NCI-H1694 treated with DMSO at 0.1 percent for 48 hours (cell line): ENCODE measurements at regions not wholly inside any gene's neighbourhood (a gene's known extent, or its start where the extent isn't known, plus 50 kb on each side); places are given as distances from the start of the nearest gene placed in this dataset.
"Not testable (repeated sequence)": the region's sequence is repeated elsewhere in the genome, so short reads cannot be mapped to it uniquely, and the experiment has no call there.

Experiments used
- DNase-seq: peaks from one replicate; lab custom pipeline; 2025; lab: John Stamatoyannopoulos, UW

DNA sequence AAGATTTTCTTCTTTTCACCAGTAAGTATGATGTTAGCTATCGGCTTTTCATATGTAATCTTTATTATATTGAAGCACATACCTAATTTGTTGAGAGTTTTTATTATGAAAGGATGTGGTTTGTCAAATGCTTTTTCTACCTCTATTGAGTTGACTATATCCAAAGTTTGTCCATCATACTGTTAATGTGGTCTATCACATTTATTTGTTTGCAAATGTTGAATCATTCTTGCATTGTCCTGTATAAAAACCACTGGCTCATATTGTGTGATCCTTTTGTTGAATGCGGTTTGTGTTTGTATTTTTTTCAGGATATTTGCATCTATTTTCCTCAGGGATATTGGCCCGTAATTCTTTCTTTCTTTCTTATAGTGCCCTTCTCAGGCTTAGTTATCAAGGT is 675.5 kb downstream of the NUP35 start:
- DNase-seq: no peak

DNA sequence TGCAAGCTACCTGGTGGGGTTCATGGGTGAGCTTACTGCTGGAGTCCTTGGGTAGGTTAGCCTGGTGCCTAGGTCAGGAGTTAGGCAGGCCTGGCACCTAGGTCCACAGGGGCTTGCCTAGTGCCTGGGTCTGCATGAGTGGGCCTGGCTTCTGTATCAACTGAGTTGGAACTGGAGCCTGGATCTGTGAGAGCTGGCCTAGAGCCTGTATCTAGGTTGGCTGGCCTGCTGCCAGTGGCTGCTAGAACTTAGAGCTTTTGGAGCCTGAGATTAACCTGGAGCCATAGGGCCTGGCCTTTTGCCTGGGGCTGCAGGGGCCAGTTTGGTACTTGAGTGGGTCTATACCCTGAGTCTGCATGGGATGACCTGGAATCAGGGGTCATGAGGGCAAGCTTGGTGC is 679.4 kb downstream of the NUP35 start:
- no peak for DNase-seq

DNA sequence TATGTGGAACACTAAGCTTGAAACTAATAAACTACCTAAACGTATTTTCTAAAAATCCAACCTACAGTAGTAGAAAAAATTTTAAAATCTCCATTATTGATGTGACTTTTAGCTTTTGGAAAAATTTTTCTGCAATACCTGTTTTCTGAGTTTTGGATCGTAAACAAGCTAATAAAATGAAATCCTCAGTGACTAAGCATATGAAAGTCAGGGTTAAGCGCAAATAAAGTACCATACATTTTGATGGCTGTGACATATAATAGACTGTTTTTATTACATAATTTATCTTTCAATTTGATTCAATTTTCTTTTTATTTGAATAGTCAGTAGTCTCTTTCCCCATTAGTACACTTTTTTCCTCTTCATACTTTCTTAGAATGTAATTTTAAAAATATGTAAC is 683.6 kb downstream of the NUP35 start:
- DNase-seq: no peak

DNA sequence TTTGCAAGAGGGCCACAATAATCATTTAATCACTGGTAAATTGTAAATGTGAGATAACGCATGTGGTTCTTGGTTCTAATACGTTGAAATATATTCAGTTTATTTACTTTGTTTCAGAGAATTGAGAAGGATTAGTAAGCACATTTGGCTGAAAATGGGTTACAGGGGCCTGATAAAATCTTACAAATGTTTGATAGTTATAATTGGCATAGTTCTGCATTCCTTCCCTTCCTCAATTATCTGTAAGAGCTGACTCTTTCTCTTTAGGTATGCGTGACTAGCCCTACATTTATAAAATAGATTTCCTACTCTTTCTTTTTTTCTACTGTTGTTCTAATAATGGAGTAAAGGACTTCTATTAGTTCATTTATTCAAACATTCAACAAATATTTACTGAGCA is 685.2 kb downstream of the NUP35 start:
- no peak for DNase-seq

DNA sequence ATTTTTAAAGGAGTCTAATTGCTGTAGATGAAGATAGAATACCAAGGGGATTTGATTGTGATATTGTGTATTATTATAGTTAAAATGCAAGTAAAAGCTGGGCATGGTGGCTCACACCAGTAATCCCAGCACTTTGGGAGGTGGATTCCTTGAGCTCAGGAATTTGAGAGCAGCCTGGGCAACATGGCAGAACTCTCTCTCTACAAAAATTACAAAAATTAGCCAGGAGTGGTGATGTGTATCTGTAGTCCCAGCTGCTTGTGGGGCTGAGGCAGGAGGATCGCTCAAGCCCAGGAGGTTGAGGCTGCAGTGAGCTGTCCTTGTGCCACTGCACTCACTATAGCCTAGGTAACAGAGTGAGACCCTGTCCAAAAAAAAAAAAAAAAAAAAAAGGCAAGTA is 687.0 kb downstream of the NUP35 start:
- no peak for DNase-seq

DNA sequence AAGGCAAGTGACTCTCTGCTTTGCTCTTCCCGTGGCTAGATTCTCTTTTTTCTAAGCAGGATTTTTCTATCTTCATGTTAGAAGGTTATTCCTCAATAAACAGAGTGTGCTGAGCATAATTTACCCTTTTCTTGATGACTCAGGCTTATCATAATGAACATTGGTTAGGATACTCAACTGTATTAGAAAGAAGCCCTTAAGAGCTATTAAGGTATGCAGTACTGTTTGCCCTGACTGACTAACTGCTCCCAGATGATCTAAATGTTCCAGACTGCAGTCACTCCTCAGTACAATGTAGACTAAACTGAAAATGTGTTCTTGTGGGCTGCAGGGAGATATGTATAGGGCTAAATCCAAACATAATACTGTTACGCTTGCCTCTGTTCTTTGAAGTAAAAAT is 687.8 kb downstream of the NUP35 start:
- no peak for DNase-seq

DNA sequence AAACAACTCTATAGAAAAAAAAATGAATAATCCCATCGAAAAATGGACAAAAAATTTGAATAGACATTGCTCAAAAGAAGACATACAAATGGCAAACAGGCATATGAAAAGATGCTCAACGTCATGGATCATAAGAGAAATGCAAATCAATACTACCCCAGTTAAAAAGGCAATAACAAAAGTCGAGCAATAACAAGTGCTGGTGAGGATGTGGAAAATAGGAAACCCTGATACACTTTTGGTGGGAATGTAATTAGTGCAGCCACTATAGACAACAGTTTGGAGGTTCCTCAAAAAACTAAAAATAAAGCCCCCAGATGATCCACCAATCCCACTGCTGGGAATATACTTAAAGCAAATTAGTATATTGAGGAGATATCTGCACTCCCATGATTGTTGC is 701.5 kb downstream of the NUP35 start:
- no peak for DNase-seq

DNA sequence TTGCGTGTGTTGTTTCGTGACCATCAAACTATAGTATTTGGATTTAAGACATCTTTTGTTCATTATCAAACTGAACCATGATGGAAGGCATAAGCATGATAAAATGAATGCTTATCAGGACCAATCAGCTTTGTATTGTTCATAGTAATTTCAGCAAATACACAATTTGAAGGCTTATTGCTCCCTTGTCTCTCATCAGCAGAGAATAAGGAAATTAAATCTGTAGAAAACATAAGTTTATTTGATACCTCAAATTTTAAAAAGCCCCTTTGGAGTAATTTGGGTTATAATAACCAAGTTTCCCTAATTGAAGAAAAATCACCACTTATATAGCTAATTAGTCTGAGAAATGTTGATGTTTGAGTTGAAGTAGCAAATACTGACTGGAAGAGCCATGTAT is 705.7 kb downstream of the NUP35 start:
- no peak for DNase-seq

DNA sequence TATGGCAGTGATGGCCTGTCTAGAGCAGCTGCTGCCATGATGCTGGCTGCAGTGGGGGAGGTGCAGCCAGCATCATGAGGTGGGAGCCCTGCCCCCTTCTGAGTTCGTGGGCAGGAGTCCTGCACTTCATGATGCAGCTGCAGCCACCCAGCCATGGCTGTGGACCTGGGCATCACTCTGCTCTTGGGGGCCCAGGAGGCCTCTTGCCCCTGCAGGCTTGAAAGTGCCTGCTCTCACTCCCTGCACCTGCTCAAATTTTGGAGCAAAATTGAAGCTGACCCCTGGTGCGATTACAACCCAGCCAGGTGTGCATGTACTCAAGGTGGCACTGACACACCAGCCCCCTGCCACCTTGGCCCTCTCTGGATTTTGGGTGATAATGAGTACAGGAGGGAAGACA is 712.9 kb downstream of the NUP35 start:
- DNase-seq: no peak

DNA sequence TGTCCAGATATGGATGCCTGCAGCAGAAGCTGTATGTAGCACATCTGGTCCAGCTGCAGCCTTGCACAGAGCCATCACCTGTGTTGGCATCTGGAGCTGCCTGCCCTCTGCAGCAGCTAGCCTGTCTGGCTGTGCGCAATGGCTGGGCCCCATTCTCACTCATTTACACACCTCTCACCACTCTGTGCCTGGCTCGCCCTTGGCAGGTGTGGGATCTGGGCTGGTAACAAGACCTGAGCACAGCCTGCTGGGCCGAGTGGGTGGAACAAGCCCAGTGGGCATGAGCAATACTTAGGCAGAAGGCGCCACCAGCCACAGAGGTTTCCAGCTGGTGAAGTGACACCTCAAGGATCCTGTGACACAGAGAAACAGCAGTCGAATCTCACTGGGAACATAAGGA is 714.1 kb downstream of the NUP35 start:
- no peak for DNase-seq

DNA sequence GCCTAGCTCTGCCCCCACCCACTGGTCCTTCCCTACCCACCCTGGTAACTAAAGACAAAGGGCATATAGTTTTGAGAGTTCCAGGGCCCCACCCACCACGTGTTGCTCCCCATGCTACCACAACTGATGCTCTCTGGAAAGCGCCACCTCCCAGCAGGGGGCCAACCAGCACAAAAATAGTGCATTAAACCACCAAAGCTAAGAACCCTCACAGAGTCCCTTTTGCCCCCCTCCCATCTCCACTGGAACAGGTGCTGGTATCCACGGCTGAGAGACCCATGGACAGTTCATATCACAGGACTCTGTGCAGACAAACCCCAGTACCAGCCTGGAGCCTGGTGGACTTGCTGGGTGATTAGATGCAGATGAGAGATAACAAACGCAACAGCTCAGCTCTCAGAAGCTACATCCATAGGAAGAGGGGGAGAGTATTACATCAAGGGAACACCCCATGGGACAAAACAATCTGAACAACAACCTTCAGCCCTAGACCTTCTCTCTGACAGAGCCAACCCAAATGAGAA is 715.9 kb downstream of the NUP35 start:
- no peak for DNase-seq

DNA sequence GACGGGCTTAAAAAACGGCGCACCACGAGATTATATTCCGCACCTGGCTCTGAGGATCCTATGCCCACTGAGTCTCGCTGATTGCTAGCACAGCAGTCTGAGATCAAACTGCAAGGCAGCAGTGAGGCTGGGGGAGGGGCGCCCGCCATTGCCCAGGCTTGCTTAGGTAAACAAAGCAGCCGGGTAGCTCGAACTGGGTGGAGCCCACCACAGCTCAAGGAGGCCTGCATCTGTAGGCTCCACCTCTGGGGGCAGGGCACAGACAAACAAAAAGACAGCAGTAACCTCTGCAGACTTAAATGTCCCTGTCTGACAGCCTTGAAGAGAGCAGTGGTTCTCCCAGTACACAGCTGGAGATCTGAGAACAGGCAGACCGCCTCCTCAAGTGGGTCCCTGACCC is 725.6 kb downstream of the NUP35 start:
- not testable (repeated sequence) for DNase-seq

DNA sequence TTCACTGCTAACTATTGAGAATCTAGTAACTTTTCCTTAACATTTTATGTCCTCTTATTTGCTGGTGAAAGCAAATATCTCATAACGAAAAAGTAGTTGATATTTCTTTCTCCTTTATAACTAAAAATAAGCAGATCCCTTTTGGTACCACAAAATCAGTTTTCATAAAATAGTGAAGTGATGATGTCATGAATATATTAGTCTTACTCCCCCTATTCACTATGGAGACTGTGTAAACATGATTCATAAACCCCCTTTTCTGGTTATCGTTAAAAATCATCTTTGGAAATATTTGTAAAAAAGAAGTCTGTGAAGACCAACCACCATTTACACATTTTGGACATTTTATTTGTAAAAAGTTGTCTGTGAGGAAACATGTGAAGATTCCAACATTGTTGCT is 734.9 kb downstream of the NUP35 start:
- no peak for DNase-seq

DNA sequence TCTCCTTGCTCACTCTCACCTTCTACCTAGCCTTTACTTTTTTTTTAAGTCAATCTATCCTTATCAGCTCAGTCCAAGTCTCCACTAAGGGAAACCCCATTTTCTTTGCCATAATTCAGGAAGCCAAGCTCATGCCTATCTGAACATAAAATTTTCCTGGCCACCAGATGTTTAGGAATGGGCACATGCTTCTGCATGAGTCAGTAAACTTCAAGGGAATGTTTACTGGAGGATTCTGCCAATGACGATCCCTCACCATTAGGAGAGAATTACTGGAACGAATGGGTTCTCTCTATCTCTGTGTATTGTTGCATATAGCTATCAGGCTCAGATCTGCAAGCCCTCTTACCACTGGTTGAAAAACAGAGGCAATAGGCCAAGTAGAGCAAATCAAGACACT is 731.7 kb upstream of the ZNF804A start:
- no peak for DNase-seq

DNA sequence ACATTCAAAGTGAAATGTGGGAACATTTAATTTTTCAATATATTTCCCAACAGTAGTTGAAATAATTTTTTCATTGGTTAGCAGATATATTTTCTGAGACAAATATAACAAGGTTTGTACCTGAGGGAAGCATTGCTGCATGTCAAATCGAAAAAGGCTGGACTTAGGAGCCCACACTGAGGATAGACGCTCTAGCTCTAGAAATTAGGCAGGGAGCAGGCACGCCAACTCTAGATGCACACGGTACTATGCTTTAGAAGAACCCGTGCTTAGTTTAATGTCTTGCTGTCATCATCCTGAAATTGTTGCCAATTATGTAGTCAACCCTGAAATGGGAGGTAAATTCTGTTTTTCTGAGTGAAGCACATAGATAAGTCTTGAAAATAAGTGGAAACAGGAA is 731.1 kb upstream of the ZNF804A start:
- DNase-seq: no peak

DNA sequence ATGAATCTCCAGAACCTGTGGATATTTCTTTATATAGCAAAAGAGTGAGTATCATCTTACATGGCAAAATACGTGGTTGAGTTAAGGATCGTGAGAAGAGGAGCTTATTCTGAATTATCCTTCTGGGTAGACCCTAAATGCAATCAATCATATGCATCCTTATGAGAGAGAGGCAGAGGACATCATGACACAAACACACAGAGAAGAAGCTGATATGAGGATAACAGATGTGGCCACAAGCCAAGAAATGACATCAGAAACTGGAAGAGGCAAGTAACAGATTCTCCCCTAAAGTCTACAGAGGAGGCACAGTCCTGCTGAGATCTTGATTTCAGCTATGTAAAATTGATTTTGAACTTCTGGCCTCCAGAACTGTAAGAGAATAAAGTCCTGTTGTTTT is 730.2 kb upstream of the ZNF804A start:
- no peak for DNase-seq

DNA sequence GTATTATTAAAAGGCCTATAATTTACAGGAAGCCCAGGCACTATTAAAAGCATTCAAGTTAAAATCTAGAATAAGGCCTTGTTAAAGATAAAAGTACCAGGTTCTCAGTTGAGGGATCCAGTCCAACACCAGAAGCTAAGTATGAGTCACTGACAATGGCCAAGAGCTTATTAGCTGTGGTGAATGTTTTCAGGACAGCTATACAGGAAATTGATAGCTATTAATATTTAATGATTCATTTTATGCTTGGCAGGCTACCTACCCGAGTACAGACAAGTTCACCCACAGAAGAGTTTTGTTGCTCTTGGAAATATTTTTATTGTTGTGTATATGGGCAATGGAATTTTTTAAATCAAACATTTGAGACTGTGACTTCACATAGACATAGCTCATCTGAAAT is 729.6 kb upstream of the ZNF804A start:
- no peak for DNase-seq

DNA sequence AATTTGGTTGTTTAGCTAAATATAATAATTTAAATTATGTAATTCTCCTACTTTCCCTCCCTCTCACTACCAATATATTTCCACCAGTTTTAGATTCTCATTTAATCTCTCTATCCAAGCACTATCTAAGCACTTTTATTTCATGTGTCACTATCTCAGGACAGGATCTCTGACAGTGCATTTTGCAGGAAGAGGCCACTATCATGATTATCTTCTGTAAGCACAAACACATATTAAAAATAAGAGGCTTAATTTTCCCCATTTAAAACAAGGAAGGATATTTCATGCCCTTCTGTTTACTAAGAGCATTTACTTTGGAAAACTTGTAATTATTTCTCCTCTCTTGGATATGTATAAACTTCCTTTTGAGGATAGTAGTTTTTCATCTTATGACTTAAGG is 726.2 kb upstream of the ZNF804A start:
- DNase-seq: no peak

DNA sequence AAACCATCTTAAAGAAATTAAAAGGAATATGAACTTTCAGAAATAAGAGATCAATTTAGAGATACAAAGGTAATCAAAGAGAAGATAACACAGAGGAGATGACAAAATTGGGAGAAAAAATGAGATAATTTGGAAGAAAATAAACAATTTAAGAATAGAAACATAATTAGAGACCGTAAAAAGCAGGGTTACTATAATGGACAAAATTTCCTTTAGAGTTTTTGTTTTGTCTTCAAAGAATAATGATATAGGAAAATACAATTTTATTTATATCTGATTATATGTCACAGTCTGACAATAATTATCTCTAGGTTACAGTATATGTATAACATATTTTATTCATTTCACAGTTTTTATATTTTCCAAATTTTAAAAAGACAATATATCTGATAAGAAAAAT is 716.4 kb upstream of the ZNF804A start:
- DNase-seq: no peak

DNA sequence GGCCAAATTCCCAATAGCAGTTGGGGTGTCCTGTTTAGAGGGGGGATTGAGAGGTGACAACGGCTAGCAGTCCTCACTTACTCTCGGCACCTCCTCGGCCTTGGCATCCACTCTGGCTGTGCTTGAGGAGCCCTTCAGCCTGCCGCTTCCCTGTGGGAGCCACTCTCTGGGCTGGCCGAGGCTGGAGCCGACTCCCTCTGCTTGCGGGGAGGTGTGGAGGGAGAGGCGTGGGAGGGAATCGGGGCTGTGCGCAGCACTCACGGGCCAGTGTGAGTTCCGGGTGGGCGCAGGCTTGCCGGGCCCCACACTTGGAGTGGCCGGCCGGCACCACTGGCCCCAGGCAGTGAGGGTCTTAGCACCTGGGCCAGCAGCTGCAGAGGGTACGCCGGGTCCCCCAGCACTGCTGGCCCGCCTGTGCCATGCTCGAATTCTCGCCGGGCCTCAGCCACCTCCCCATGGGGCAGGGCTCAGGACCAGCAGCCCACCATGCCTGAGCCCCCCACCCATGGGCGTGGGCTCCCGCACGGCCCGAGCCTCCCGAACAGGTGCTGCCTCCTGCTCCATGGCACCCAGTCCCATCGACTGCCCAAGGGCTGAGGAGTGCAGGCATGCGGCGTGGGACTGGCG is 705.9 kb upstream of the ZNF804A start:
- no peak for DNase-seq

DNA sequence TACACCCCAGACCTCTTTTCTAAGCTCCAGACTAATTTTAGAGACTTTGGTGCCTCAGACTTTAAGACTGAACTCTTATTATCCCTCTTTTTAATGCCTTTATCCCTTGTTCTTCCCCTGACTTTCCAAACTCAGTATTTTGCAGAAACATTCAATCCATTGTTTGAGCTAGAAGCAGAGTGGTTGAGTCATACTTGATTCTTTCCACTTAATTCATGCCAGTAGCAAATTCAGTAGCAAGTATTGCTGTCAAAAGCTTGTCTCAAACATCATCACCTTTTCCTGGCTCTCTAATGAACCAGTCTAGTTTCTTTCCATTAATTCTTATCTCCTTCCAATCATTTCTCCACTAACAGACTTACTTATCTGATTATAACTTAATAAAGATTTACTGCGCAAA is 699.7 kb upstream of the ZNF804A start:
- DNase-seq: no peak

DNA sequence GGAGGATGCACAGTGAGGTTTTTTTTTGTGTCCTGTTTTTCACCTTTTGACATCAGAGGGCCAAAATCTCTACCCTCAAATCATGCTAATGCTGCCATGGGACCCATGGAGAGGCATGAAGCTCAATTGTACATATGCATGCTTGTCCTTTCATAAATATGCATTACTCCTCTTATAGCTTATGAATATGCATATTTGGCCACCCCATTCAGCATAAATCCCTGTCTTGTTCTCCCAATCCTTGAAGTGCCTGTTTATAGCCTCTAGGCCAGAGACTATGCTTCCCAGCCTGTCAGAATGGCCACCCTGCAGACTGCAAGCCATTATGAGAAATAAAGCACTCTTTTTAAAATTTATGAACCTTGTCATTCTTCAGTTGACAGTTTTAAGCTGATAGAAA is 696.4 kb upstream of the ZNF804A start:
- no peak for DNase-seq

DNA sequence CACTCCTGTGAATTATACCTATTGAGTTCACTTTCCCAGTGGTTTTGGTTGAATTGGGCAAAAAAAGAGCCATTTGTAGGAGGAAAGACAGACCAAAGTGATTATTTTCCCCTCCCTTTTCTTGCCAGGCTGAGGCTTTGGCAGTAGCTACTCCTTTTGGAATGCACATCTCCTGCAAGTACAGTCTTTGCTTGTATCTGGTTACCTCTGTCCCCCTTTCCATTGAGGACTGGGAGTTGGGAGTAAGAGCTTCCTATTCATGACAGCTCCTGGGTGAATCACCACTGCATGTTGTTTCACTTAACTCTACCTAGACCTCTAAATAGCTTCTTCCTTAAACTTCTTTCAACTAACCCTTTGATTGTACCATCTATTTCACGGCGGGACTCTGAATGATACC is 695.3 kb upstream of the ZNF804A start:
- no peak for DNase-seq

DNA sequence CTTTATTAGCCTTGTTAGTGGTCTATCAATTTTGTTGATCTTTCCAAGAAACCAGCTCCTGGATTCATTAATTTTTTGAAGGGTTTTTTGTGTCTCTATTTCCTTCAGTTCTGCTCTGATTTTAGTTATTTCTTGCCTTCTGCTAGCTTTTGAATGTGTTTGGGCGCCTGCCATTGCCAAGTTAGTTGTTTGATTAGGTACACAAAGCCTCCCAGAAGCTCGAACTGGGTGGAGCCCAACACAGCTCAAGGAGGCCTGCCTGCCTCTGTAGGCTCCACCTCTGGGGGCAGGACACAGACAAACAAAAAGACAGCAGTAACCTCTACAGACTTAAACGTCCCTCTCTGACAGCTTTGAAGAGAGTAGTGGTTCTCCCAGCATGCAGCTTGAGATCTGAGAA is 682.3 kb upstream of the ZNF804A start:
- DNase-seq: not testable (repeated sequence)

DNA sequence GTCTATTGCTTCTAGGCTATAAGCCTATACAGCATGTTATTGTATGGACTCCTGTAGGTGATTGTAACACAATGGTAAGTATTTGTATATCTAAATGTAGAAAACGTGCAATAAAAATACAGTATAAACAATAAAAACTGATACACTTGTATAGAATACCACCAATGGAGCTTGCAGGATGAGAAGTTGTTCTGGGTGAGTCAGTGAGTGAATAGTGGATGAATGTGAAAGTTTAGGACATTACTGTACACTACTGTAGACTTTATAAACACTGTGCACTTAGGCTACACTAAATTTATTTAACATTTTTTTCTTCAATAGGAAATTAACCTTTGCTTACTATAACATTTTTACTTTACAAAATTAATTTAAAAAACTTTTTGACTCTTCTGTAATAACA is 679.2 kb upstream of the ZNF804A start:
- DNase-seq: no peak
